Large intestine (tissue), 3 donors: ENCODE measurements at regions not wholly inside any gene's neighbourhood (a gene's known extent, or its start where the extent isn't known, plus 50 kb on each side); places are given as distances from the start of the nearest gene placed in this dataset.

Experiments used
- DNase-seq, 2 donors: peaks; one replicate each; pipeline versions ENCODE4 v3.0.0 to v3.0.0-alpha.2; 2013
- H3K27ac ChIP-seq: one replicate; pipeline ENCODE4 v1.5.1; 2013; ENCODE audit warnings: low read length
- H3K27me3 ChIP-seq: 2 replicates; pipeline ENCODE4 v1.6.1; 2013; ENCODE audit warnings: low read length; ENCODE audit not compliant: control insufficient read depth, insufficient read depth
- H3K36me3 ChIP-seq: 2 replicates; pipeline ENCODE4 v1.6.1; 2013; ENCODE audit warnings: low read length; ENCODE audit not compliant: control insufficient read depth, insufficient read depth
- H3K4me1 ChIP-seq: one replicate; pipeline ENCODE4 v1.6.1; 2013; ENCODE audit warnings: low read length; ENCODE audit not compliant: control insufficient read depth, insufficient read depth
- H3K4me3 ChIP-seq: one replicate; pipeline ENCODE4 v1.5.1; 2013; ENCODE audit warnings: low read length
- H3K9me3 ChIP-seq: one replicate; pipeline ENCODE4 v1.6.1; 2013; ENCODE audit warnings: mild to moderate bottlenecking, low read depth, low read length, moderate library complexity; ENCODE audit not compliant: control insufficient read depth
- WGBS: methylation state at CpG from one replicate; pipeline ENCODE4 v1.1.5; 2013; ENCODE audit warnings: low lambda C conversion rate; ENCODE audit not compliant: insufficient coverage; 5-methylcytosine and 5-hydroxymethylcytosine counted together

GRCh38 chr10:3525832-3526449 lies 259.1 kb downstream of the KLF6 start:
- Histone ChIP-seq H3K36me3 (no peaks in the 10 kb centered on the region), H3K4me3 (no peak overlapping the region), H3K27ac (no peak overlapping the region), H3K27me3 (no peaks in the 10 kb centered on the region), H3K4me1 (no peaks in the 10 kb centered on the region), H3K9me3 (no peaks in the 10 kb centered on the region)
- no peak for DNase-seq
- no CpG with 5 or more reads among the region's 11 CpGs for WGBS

DNA sequence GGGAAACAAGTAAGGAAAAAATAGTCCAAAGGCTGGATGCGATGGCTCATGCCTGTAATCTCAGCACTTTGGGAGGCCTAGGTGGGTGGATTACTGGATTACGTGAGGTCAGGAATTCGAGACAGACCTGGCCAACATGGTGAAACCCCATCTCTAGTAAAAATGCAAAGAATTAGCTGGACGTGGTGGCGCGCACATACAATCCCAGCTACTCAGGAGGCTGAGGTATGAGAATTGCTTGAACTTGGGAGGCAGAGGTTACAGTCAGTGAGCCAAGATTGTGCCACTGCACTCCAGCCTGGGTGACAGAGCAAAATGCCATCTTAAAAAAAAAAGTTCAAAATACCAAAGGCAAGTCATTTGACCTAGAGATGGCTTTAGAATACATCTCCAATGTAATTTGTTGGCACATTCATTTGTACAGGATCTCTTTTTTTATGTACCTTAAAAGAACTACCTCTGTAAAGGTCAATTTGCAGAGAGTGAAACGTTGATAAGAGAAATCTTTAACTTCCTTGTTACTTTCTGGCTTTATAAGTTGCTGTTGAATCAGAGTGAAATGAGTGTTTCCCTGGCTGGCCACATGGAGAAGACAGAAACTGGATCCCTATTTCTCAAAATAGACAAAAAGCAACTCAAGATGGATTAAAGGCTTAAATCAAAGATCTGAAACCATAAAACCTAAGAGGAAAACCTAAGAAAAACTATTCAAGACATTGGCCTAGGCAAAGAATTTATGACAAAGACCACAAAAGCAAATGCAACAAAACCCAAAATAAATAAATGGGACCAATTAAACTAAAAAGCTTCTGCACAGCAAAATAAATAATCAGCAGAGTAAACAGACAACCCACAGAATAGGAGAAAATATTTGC lies 260.7 kb downstream of the KLF6 start:
- DNase-seq, result no peak
- no peaks in the 10 kb centered on the region for H3K36me3 ChIP-seq
- H3K27me3 ChIP-seq, result no peaks in the 10 kb centered on the region
- H3K4me3 ChIP-seq, result no peak overlapping the region
- no peak overlapping the region for H3K27ac ChIP-seq
- no peaks in the 10 kb centered on the region for H3K4me1 ChIP-seq
- no peaks in the 10 kb centered on the region for H3K9me3 ChIP-seq
- WGBS, result 30% methylated on average over 2 of the region's 7 CpGs

DNA sequence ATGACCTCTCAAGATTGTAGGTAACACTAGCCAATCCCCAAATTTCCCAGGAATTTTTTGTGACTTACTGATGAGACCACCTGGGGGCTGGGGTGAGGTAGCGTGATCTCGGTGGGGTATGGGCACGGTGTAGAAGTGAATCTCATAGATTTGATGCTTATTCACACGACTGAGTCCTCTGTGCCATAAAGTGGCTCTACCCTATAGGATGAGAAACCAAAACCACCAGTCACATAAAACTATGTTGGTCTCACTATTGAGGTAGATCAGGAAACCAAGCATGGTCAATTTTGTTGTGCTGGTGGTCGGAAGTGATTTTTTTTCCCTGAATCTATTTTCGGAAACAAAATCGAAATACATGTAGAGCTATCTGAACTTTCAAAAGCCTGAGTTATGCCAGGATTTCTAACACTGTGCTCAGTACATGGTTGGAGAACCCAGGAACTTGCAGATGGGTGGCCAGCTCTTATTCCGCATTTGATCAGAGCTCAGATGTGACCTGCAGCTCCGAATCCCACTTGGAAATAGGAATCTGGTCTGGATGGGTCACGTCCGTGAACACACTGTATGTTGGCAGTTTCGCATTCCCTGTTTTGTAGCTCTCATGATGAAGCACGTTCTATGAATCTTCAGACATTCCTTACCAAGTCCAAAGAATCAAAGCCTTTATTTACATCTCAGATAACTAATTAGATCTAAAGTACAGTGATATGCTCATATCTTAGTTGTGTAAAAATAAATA lies 261.5 kb downstream of the KLF6 start:
- no peaks in the 10 kb centered on the region for H3K36me3 ChIP-seq
- no peak overlapping the region for H3K4me3 ChIP-seq
- H3K27ac ChIP-seq, result no peak overlapping the region

DNA sequence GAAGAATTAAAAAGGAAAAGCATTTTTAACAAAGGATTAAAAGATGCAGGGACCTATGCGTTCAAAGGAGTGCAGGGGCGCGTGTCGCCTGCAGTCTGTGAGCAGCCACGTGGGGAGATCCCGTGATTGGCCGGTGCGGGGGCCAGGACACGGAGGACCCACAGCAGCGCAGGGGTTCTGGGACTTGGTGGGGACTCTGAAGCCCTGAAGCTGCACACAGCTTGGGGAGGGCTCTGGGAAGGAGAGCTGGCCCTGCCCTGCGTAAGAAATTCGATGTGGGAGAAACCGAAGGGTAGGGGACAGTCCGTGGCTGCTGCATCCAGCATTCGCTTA lies 268.1 kb downstream of the KLF6 start:
- no peak for DNase-seq
- H3K4me1 ChIP-seq, result no peaks in the 10 kb centered on the region
- no peak overlapping the region for H3K27ac ChIP-seq
- WGBS, result no CpG with 5 or more reads among the region's 15 CpGs
- peaks cover 3% of the 10 kb centered on the region for H3K9me3 ChIP-seq
- no peaks in the 10 kb centered on the region for H3K36me3 ChIP-seq
- H3K4me3 ChIP-seq, result no peak overlapping the region
- H3K27me3 ChIP-seq, result no peaks in the 10 kb centered on the region

More for the DNA sequence above, 261.5 kb downstream of the KLF6 start:
- no peak for DNase-seq
- Histone ChIP-seq H3K27me3 (no peaks in the 10 kb centered on the region), H3K9me3 (no peaks in the 10 kb centered on the region), H3K4me1 (no peaks in the 10 kb centered on the region)
- 100% methylated on average over 1 of the region's 13 CpGs for WGBS

GRCh38 chr10:3516234-3516922 lies 268.6 kb downstream of the KLF6 start:
- no peak overlapping the region for H3K27ac ChIP-seq
- no peaks in the 10 kb centered on the region for H3K27me3 ChIP-seq
- peaks cover 3% of the 10 kb centered on the region for H3K9me3 ChIP-seq
- no peak overlapping the region for H3K4me3 ChIP-seq
- no peak for DNase-seq
- 100% methylated on average over 1 of the region's 14 CpGs for WGBS
- no peaks in the 10 kb centered on the region for H3K4me1 ChIP-seq
- H3K36me3 ChIP-seq, result no peaks in the 10 kb centered on the region

GRCh38 chr10:3514691-3515090 lies 270.3 kb downstream of the KLF6 start:
- H3K9me3 ChIP-seq, result peaks cover 3% of the 10 kb centered on the region
- H3K4me1 ChIP-seq, result no peaks in the 10 kb centered on the region
- no peak for DNase-seq
- no peaks in the 10 kb centered on the region for H3K36me3 ChIP-seq
- H3K4me3 ChIP-seq, result no peak overlapping the region
- no peak overlapping the region for H3K27ac ChIP-seq
- 79% methylated on average over 3 of the region's 7 CpGs for WGBS
- no peaks in the 10 kb centered on the region for H3K27me3 ChIP-seq

- H3K4me1 ChIP-seq, result no peaks in the 10 kb centered on the region
- peaks cover 3% of the 10 kb centered on the region for H3K9me3 ChIP-seq
- 80% methylated on average over 1 of the region's 8 CpGs for WGBS
- H3K27ac ChIP-seq, result no peak overlapping the region
- H3K27me3 ChIP-seq, result no peaks in the 10 kb centered on the region
- DNase-seq, result no peak
- H3K36me3 ChIP-seq, result no peaks in the 10 kb centered on the region
- H3K4me3 ChIP-seq, result no peak overlapping the region
Observed at GRCh38 chr10:3512263-3512662, 272.7 kb downstream of the KLF6 start.

DNA sequence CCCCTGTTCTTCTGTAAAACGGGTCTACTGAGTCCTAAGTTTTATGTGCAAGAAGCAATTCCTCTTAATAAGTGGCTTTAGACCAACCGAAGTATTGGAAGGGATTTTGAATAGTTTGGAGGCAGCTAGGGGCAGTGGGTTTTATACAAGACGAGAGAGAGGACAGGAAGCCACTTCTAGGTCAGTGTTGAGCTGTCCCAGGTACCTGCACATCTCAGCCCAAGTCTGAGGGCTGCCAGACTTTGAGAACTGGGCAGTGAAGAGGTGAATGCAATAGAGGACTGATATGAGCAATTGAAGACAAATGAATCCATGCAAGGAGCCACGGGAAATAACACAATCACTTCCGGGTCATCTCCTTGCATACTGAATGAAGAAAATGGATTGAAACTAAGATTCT lies 273.5 kb downstream of the KLF6 start:
- no peak for DNase-seq
- Histone ChIP-seq H3K9me3 (no peaks in the 10 kb centered on the region), H3K27me3 (no peaks in the 10 kb centered on the region), H3K36me3 (no peaks in the 10 kb centered on the region), H3K27ac (no peak overlapping the region), H3K4me3 (no peak overlapping the region), H3K4me1 (no peaks in the 10 kb centered on the region)
- no CpG with 5 or more reads among the region's 5 CpGs for WGBS

DNA sequence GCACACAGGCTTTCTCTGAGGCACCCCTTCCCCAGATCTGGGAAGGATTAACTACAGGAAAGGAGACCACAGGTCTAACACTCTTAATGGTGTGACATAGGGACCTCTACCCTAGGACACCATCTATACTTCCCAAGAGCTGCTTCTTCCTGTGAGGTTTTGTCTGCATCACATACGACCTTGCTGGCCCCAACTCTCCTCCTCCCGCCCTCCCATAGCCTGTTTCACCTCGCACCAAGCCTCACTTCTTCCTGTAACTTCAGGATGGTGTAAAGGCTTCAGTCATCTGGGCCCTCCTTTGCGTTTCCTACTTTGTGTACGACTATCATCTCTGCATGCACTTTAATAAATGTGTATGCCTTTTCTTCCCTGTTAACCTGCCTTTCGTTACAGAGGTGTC lies 274.3 kb downstream of the KLF6 start:
- H3K36me3 ChIP-seq, result no peaks in the 10 kb centered on the region
- DNase-seq, result no peak
- H3K4me1 ChIP-seq, result no peaks in the 10 kb centered on the region
- no peak overlapping the region for H3K27ac ChIP-seq
- no peak overlapping the region for H3K4me3 ChIP-seq
- H3K27me3 ChIP-seq, result no peaks in the 10 kb centered on the region
- H3K9me3 ChIP-seq, result no peaks in the 10 kb centered on the region
- WGBS, result 85% methylated on average over 4 of the region's 6 CpGs

GRCh38 chr10:3509355-3509754 lies 275.7 kb downstream of the KLF6 start:
- H3K27me3 ChIP-seq, result no peaks in the 10 kb centered on the region
- H3K4me3 ChIP-seq, result no peak overlapping the region
- H3K27ac ChIP-seq, result no peak overlapping the region
- DNase-seq, result no peak
- H3K36me3 ChIP-seq, result no peaks in the 10 kb centered on the region
- H3K4me1 ChIP-seq, result no peaks in the 10 kb centered on the region
- no peaks in the 10 kb centered on the region for H3K9me3 ChIP-seq
- 83% methylated on average over 1 of the region's 3 CpGs for WGBS
